Lower leg skin (tissue), 4 donors: ENCODE measurements at regions not wholly inside any gene's neighbourhood (a gene's known extent, or its start where the extent isn't known, plus 50 kb on each side); places are given as distances from the start of the nearest gene placed in this dataset.

ENCODE experiments used
- DNase-seq, 2 donors: peaks; one replicate each; pipeline ENCODE4 v3.0.0-alpha.2; 2019; ENCODE audit warnings: low spot score in 2 of 2
- H3K4me3 ChIP-seq: fragments of 200-600 bp; sonication (generic); 2 replicates; pipeline ENCODE4 v1.5.1; 2017; ENCODE audit warnings: mild to moderate bottlenecking, low read depth; ENCODE audit not compliant: poor library complexity, severe bottlenecking
- CTCF ChIP-seq, 3 donors: fragments of 450-650 bp; IDR thresholded peaks; one replicate each; pipeline ENCODE4 v1.5.1; 2016; ENCODE audit warnings: antibody characterized with exemption in 3 of 3, mild to moderate bottlenecking in 3 of 3, moderate library complexity in 2 of 3
- POLR2A ChIP-seq, 2 donors: fragments of 450-650 bp; IDR thresholded peaks; one replicate each; pipeline ENCODE4 v1.6.1; 2016 to 2017; ENCODE audit warnings: antibody characterized with exemption in 2 of 2, mild to moderate bottlenecking in 1 of 2, moderate library complexity in 1 of 2
- WGBS, 2 donors: methylation state at CpG; one replicate each; pipeline ENCODE4 v1.1.5; 2018; 5-methylcytosine and 5-hydroxymethylcytosine counted together
- intact Hi-C: fragments of 100-400 bp; cut with DNase I; formaldehyde crosslinking; loops from one replicate; pipeline ENCODE4 v1.15.0; 2023; ENCODE audit warnings: low total_unique reads

GRCh38 chr3:28028554-28028953 is 212.9 kb upstream of the CMC1 start:
- no peak for TF ChIP-seq POLR2A (IDR thresholded peaks at IDR 0.05)
- no peak for TF ChIP-seq CTCF (IDR thresholded peaks at IDR 0.05)
- H3K4me3 ChIP-seq: no peak overlapping the region
- 68 to 71% methylated on average over 4 of the region's 4 CpGs for WGBS, 2 donors
- intact Hi-C loops: no loop called here
- no peak for DNase-seq

GRCh38 chr3:28033059-28033784 is 208.2 kb upstream of the CMC1 start:
- TF ChIP-seq CTCF (IDR thresholded peaks at IDR 0.05) (no peak), POLR2A (IDR thresholded peaks at IDR 0.05) (no peak)
- DNase-seq: no peak
- intact Hi-C loops: no loop called here
- H3K4me3 ChIP-seq: no peak overlapping the region
- 85 to 92% methylated on average over 3 of the region's 3 CpGs for WGBS, 2 donors

- 78 to 79% methylated on average over 4 of the region's 4 CpGs for WGBS, 2 donors
- DNase-seq: no peak
- TF ChIP-seq POLR2A (IDR thresholded peaks at IDR 0.05) (no peak), CTCF (IDR thresholded peaks at IDR 0.05) (no peak)
- intact Hi-C loops: no loop called here
- no peak overlapping the region for H3K4me3 ChIP-seq
These were observed 204.5 kb upstream of the CMC1 start for GRCh38 chr3:28036599-28037575.

- H3K4me3 ChIP-seq: no peak overlapping the region
- intact Hi-C loops: no loop called here
- 63 to 66% methylated on average over 3 of the region's 3 CpGs for WGBS, 2 donors
- TF ChIP-seq CTCF (IDR thresholded peaks at IDR 0.05): no peak
- DNase-seq: no peak
These were observed 202.2 kb upstream of the CMC1 start for GRCh38 chr3:28039234-28039633.

- WGBS, 2 donors: 41 to 46% methylated on average over 1 of the region's 1 CpG
- no peak overlapping the region for H3K4me3 ChIP-seq
- no peak for TF ChIP-seq CTCF (IDR thresholded peaks at IDR 0.05)
- TF ChIP-seq POLR2A (IDR thresholded peaks at IDR 0.05): no peak
- DNase-seq: no peak
- intact Hi-C loops: no loop called here
These were observed 201.6 kb upstream of the CMC1 start for GRCh38 chr3:28039829-28040228.
